22Rv1 (cell line): ENCODE measurements at regions not wholly inside any gene's neighbourhood (a gene's known extent, or its start where the extent isn't known, plus 50 kb on each side); places are given as distances from the start of the nearest gene placed in this dataset.

Source experiments
- H3K27ac ChIP-seq: fragments of 450-650 bp; 2 replicates; pipeline ENCODE4 v1.5.1; 2017
- ZFX ChIP-seq: fragments of 450-650 bp; IDR thresholded peaks from 2 replicates; pipeline ENCODE4 v1.6.1; 2017; ENCODE audit warnings: antibody characterized with exemption, borderline replicate concordance
- TF ChIP-seq, protein P1 (sequence below): fragments of 450-650 bp; IDR thresholded peaks from 2 replicates; pipeline ENCODE4 v1.5.1; 2017; ENCODE audit warnings: mild to moderate bottlenecking

DNA sequence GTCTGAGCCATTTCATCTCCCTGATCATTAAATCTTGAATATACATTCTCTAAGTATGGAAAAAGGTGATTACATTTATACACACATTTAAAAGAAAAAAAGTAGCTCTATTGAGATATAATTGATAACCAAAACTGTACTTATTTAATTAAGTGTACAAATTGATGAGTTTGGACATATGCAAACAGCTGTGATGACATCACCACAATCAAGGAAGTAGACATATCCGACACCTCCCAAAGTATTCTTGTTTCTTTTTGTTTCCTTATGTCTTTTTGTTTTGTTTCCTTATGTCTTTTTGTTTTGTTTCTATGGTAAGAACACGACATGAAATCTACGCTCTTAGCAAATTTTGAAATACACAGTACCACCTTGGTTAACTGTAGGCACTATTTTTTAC lies 1393.9 kb upstream of the MIR17HG start:
- H3K27ac ChIP-seq, result no peak overlapping the region
- TF ChIP-seq, protein P1, sequence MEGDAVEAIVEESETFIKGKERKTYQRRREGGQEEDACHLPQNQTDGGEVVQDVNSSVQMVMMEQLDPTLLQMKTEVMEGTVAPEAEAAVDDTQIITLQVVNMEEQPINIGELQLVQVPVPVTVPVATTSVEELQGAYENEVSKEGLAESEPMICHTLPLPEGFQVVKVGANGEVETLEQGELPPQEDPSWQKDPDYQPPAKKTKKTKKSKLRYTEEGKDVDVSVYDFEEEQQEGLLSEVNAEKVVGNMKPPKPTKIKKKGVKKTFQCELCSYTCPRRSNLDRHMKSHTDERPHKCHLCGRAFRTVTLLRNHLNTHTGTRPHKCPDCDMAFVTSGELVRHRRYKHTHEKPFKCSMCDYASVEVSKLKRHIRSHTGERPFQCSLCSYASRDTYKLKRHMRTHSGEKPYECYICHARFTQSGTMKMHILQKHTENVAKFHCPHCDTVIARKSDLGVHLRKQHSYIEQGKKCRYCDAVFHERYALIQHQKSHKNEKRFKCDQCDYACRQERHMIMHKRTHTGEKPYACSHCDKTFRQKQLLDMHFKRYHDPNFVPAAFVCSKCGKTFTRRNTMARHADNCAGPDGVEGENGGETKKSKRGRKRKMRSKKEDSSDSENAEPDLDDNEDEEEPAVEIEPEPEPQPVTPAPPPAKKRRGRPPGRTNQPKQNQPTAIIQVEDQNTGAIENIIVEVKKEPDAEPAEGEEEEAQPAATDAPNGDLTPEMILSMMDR, result no peak
- no peak for TF ChIP-seq ZFX

DNA sequence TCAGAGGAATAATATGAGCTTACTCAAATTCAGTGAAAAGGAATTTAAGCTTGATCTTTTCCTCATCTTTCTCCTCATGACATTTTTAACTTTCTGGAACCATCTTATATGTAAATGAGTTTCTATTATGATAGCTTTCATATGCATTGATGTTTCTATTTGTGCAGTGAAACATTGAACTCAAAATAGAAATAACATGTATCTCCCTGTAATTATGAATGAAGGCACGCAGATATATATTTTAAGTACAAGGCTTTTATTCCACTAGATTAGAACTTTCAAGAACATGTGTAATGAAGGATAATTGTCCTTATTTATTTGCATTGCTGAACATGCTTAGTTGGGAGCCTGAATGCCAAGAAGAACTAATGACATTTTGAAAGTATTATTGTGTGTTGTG lies 1391.7 kb upstream of the MIR17HG start:
- no peak overlapping the region for H3K27ac ChIP-seq
- TF ChIP-seq, protein P1, result no peak
- TF ChIP-seq ZFX, result no peak

DNA sequence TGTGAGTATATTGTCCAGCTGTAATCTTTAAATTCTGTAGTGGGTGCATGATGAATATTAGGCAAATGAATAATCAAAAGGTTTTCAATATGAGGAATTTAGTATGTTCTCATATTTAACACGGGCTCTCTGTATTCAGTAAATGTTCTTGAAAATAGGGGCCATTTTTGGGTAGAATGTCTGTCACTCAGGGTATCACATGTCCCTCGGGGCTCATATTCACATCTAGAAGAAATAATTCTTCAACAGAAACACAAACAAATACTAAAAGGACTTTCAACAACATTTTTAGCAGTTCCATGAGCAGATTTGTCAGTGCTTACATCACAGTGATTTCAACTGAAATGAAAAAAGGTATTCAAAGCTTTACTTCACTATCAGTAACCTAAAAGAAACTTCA lies 1388.4 kb upstream of the MIR17HG start:
- TF ChIP-seq, protein P1, result no peak
- no peak for TF ChIP-seq ZFX
- H3K27ac ChIP-seq, result no peak overlapping the region

DNA sequence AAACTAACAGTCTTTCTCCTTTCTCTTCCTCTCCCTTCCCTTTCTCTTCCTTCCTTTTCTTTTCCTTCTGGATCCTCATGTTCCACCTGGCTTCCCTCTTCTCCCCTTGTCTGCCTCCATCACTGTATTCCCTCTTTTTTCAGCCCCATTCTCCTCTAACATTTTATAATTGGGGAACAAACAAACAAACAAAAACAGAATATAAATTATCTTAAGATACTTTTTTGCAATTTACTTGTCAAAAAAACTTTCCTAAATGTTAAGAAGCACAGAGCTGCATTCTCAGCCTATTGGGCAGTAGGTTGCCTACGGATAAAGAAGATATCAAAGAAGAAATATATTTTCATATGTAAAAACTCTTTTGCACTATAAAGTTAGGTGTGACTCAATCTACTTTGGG lies 1382.2 kb upstream of the MIR17HG start:
- H3K27ac ChIP-seq, result no peak overlapping the region
- no peak for TF ChIP-seq ZFX
- TF ChIP-seq, protein P1, result no peak

DNA sequence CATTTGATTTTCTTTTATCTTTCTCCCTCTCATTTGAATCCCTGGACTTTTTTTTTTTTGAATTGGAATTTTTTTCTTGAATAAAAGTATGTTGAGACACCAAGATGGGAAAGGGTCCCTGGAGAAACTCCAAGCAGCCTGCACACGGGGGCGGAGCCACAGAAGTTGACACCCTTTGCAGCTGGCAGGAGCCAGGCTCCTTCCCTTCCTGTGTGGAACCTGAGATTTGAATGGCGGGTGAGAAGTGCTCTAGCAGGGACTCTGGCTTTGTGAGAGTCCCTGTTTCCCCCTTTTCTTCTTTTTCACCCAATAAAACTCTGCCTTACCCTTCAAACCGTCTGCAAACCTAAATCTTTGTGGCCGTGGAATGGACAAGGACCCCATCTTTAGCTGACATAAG lies 1381.0 kb upstream of the MIR17HG start:
- no peak for TF ChIP-seq ZFX
- TF ChIP-seq, protein P1, result no peak
- no peak overlapping the region for H3K27ac ChIP-seq

DNA sequence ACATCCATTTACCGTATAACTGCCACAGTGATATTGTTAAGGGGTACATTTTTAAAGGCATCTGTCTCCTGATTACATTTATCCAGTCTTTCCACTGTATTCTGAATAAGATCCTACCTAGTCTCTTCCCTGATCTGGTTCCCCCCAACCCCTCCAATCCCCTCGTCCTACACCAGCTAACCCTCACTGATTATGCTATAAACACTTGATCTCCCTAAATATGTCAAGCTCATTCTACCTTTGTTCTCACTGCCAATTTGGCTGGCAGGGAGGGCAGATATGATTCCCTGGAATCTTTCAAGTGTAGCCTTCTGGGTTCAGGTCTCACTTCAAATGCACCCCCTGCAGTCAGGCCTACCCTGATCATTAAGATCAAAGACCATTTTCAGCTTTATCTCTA lies 1379.8 kb upstream of the MIR17HG start:
- TF ChIP-seq, protein P1, result no peak
- TF ChIP-seq ZFX, result no peak
- H3K27ac ChIP-seq, result no peak overlapping the region

DNA sequence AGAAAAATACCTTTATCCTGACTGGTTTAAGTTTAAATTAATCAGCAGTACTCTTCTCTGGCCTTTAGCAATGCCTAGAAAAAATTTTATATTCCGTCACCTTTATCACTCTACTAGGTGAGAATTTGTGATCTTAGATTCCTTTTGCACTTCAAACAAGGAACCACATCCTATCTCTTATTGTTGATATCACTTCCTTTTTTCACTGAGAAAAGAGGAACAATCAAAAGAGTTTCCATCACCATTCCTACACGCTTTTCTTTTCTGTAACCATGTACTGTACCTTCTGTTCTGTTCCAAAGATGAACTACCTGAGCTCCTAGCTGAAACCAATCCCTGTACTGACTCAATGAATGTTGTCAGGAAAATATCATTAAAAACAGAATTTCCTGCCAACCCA lies 1379.0 kb upstream of the MIR17HG start:
- TF ChIP-seq, protein P1, result no peak
- TF ChIP-seq ZFX, result no peak
- no peak overlapping the region for H3K27ac ChIP-seq
